H4 (cell line): ENCODE measurements at regions not wholly inside any gene's neighbourhood (a gene's known extent, or its start where the extent isn't known, plus 50 kb on each side); places are given as distances from the start of the nearest gene placed in this dataset.
A peak's percentile ranks its signal among the peaks of the same experiment; 100 is the strongest.
"Not testable (repeated sequence)": the region's sequence is repeated elsewhere in the genome, so short reads cannot be mapped to it uniquely, and the experiment has no call there.

Source experiments
- DNase-seq: peaks from one replicate; pipeline ENCODE4 v3.0.0-alpha.2; 2015; ENCODE audit warnings: low spot score

GRCh38 chr4:101670370-101670769 lies 120.2 kb upstream of the BANK1 start:
- DNase-seq: no peak

- no peak for DNase-seq
Measured at GRCh38 chr4:101669832-101670188, 120.7 kb upstream of the BANK1 start.

GRCh38 chr4:101669138-101669831 lies 121.2 kb upstream of the BANK1 start:
- DNase-seq: no peak

- DNase-seq: no peak
Measured at GRCh38 chr4:101667348-101667747, 123.2 kb upstream of the BANK1 start.

- DNase-seq: no peak
Measured at GRCh38 chr4:101660607-101661006, 129.9 kb upstream of the BANK1 start.

GRCh38 chr4:101655857-101656256 lies 134.7 kb upstream of the BANK1 start:
- no peak for DNase-seq

GRCh38 chr4:101655005-101655404 lies 135.5 kb upstream of the BANK1 start:
- DNase-seq: no peak

GRCh38 chr4:101651778-101652177 lies 138.8 kb upstream of the BANK1 start:
- no peak for DNase-seq

GRCh38 chr4:101649790-101650515 lies 140.6 kb upstream of the BANK1 start:
- no peak for DNase-seq

GRCh38 chr4:101647710-101648034 lies 142.9 kb upstream of the BANK1 start:
- DNase-seq: no peak

GRCh38 chr4:101644516-101644915 lies 146.0 kb upstream of the BANK1 start:
- no peak for DNase-seq

GRCh38 chr4:101643186-101643837 lies 147.2 kb upstream of the BANK1 start:
- DNase-seq: no peak

- DNase-seq: not testable (repeated sequence)
Measured at GRCh38 chr4:101632766-101633165, 157.8 kb upstream of the BANK1 start.

GRCh38 chr4:101630319-101630986 lies 160.1 kb upstream of the BANK1 start:
- DNase-seq: no peak

GRCh38 chr4:101621120-101621519 lies 169.4 kb upstream of the BANK1 start:
- DNase-seq: peak; percentile 11

GRCh38 chr4:101615652-101616051 lies 174.9 kb upstream of the BANK1 start:
- no peak for DNase-seq

- not testable (repeated sequence) for DNase-seq
Measured at GRCh38 chr4:101606989-101607388, 183.5 kb upstream of the BANK1 start.

- DNase-seq: no peak
Measured at GRCh38 chr4:101604976-101605375, 185.6 kb upstream of the BANK1 start.

GRCh38 chr4:101600287-101600686 lies 190.2 kb upstream of the BANK1 start:
- DNase-seq: no peak

GRCh38 chr4:101599620-101600019 lies 190.9 kb upstream of the BANK1 start:
- no peak for DNase-seq

- no peak for DNase-seq
Measured at GRCh38 chr4:101596781-101597552, 193.6 kb upstream of the BANK1 start.

- no peak for DNase-seq
Measured at GRCh38 chr4:101594588-101594987, 195.9 kb upstream of the BANK1 start.
